Type B pancreatic cell (in vitro differentiated cells): ENCODE measurements at regions not wholly inside any gene's neighbourhood (a gene's known extent, or its start where the extent isn't known, plus 50 kb on each side); places are given as distances from the start of the nearest gene placed in this dataset.

Experiments used
- DNase-seq: peaks from one replicate; pipeline ENCODE4 v3.0.0; 2021; ENCODE audit warnings: mixed read lengths; ENCODE audit not compliant: unreplicated experiment; ENCODE audit errors: extremely low spot score
- H3K27ac Mint-ChIP-seq: 2 replicates; pipeline ENCODE4 v1.8.0; 2021; ENCODE audit warnings: mild to moderate bottlenecking, mixed read lengths
- H3K27me3 Mint-ChIP-seq: 2 replicates; pipeline ENCODE4 v1.8.0; 2021; ENCODE audit warnings: mixed read lengths
- H3K36me3 Mint-ChIP-seq: 2 replicates; pipeline ENCODE4 v1.8.0; 2021; ENCODE audit warnings: mixed read lengths
- H3K4me1 Mint-ChIP-seq: one replicate; pipeline ENCODE4 v1.8.0; 2021; ENCODE audit warnings: mixed read lengths; ENCODE audit not compliant: unreplicated experiment
- H3K4me3 Mint-ChIP-seq: 2 replicates; pipeline ENCODE4 v1.8.0; 2021; ENCODE audit warnings: mild to moderate bottlenecking, mixed read lengths
- H3K9me3 Mint-ChIP-seq: 2 replicates; pipeline ENCODE4 v1.8.0; 2021; ENCODE audit warnings: mixed read lengths
- CTCF ChIP-seq: fragments of 200-600 bp; sonication (generic); conservative IDR thresholded peaks from 2 replicates; pipeline ENCODE4 v1.5.0; 2021; ENCODE audit warnings: antibody characterized with exemption, mild to moderate bottlenecking

GRCh38 chr4:41799126-41799525 lies 50.6 kb upstream of the PHOX2B start:
- no peaks in the 10 kb centered on the region for H3K36me3 Mint-ChIP-seq
- H3K27ac Mint-ChIP-seq: no peak overlapping the region
- no peak overlapping the region for H3K4me3 Mint-ChIP-seq
- no peaks in the 10 kb centered on the region for H3K9me3 Mint-ChIP-seq
- peaks cover 11% of the 10 kb centered on the region for H3K4me1 Mint-ChIP-seq
- H3K27me3 Mint-ChIP-seq: peaks cover 57% of the 10 kb centered on the region
- TF ChIP-seq CTCF: no peak
- DNase-seq: no peak
